ENCODE measurements at regions not wholly inside any gene's neighbourhood (a gene's known extent, or its start where the extent isn't known, plus 50 kb on each side); places are given as distances from the start of the nearest gene placed in this dataset.

GRCh38 chr6:168923171-168923570 lies 330.5 kb downstream of the THBS2 start:
- 71% methylated on average over 7 of the region's 7 CpGs for WGBS
- H3K9ac ChIP-seq (ENCODE audit: low read depth in 1 of 2, low read length in 2 of 2), result no peak overlapping the region
- no peaks in the 10 kb centered on the region for H3K27me3 ChIP-seq (ENCODE audit: control insufficient read depth in 4 of 4, insufficient read depth in 4 of 4, low read length in 3 of 4)
- H3K27ac ChIP-seq (ENCODE audit: low read depth in 1 of 2, low read length in 2 of 2), result no peak overlapping the region
- H3K4me1 ChIP-seq (ENCODE audit: control insufficient read depth in 4 of 4, insufficient read depth in 4 of 4, low read length in 3 of 4), result no peaks in the 10 kb centered on the region
- H3K36me3 ChIP-seq (ENCODE audit: control insufficient read depth in 4 of 4, insufficient read depth in 3 of 4, low read depth in 1 of 4, low read length in 3 of 4), result no peaks in the 10 kb centered on the region
- H3K9me3 ChIP-seq (ENCODE audit: control insufficient read depth in 4 of 4, low read length in 3 of 4), result peaks cover 0 to 2% (median under 1%) of the 10 kb centered on the region in 4 donors
- H3K4me3 ChIP-seq (ENCODE audit: low read depth in 1 of 3, low read length in 3 of 3), result no peak overlapping the region
- no peak for DNase-seq (ENCODE audit: low spot score)
- TF ChIP-seq HNF4G (IDR thresholded peaks at IDR 0.05), result no peak
- TF ChIP-seq MAX (IDR thresholded peaks at IDR 0.05), result no peak

- Histone ChIP-seq H3K9me3 (ENCODE audit: control insufficient read depth in 4 of 4, low read length in 3 of 4) (peaks cover 0 to 2% (median under 1%) of the 10 kb centered on the region in 4 donors), H3K9ac (ENCODE audit: low read depth in 1 of 2, low read length in 2 of 2) (no peak overlapping the region), H3K36me3 (ENCODE audit: control insufficient read depth in 4 of 4, insufficient read depth in 3 of 4, low read depth in 1 of 4, low read length in 3 of 4) (no peaks in the 10 kb centered on the region), H3K27ac (ENCODE audit: low read depth in 1 of 2, low read length in 2 of 2) (no peak overlapping the region), H3K4me3 (ENCODE audit: low read depth in 1 of 3, low read length in 3 of 3) (no peak overlapping the region), H3K27me3 (ENCODE audit: control insufficient read depth in 4 of 4, insufficient read depth in 4 of 4, low read length in 3 of 4) (no peaks in the 10 kb centered on the region), H3K4me1 (ENCODE audit: control insufficient read depth in 4 of 4, insufficient read depth in 4 of 4, low read length in 3 of 4) (no peaks in the 10 kb centered on the region)
- DNase-seq (ENCODE audit: low spot score), result no peak
- 88% methylated on average over 7 of the region's 7 CpGs for WGBS
- no peak for TF ChIP-seq NR2F2 (IDR thresholded peaks at IDR 0.05)
- no peak for TF ChIP-seq RAD21 (IDR thresholded peaks at IDR 0.05)
- no peak for TF ChIP-seq CTCF (IDR thresholded peaks at IDR 0.05; ENCODE audit: low read depth, low read length, missing input control)
- no peak for TF ChIP-seq FOXA2 (IDR thresholded peaks at IDR 0.05)
- TF ChIP-seq REST (IDR thresholded peaks at IDR 0.05), result no peak
- no peak for TF ChIP-seq FOXA1 (IDR thresholded peaks at IDR 0.05)
- no peak for TF ChIP-seq HNF4G (IDR thresholded peaks at IDR 0.05)
- TF ChIP-seq EGR1 (IDR thresholded peaks at IDR 0.05; ENCODE audit: low read depth in 2 of 2), result no peak
- no peak for TF ChIP-seq TAF1 (conservative IDR thresholded peaks at IDR 0.05)
- TF ChIP-seq ZBTB33 (IDR thresholded peaks at IDR 0.05), result no peak
These were observed 331.2 kb downstream of the THBS2 start for GRCh38 chr6:168922436-168922835.

GRCh38 chr6:168920289-168920688 lies 333.4 kb downstream of the THBS2 start:
- no peaks in the 10 kb centered on the region for H3K27me3 ChIP-seq (ENCODE audit: control insufficient read depth in 4 of 4, insufficient read depth in 4 of 4, low read length in 3 of 4)
- H3K36me3 ChIP-seq (ENCODE audit: control insufficient read depth in 4 of 4, insufficient read depth in 3 of 4, low read depth in 1 of 4, low read length in 3 of 4), result no peaks in the 10 kb centered on the region
- no peak overlapping the region for H3K9ac ChIP-seq (ENCODE audit: low read depth in 1 of 2, low read length in 2 of 2)
- 57% methylated on average over 8 of the region's 8 CpGs for WGBS
- H3K4me3 ChIP-seq (ENCODE audit: low read depth in 1 of 3, low read length in 3 of 3), result no peak overlapping the region
- no peak for DNase-seq (ENCODE audit: low spot score)
- H3K4me1 ChIP-seq (ENCODE audit: control insufficient read depth in 4 of 4, insufficient read depth in 4 of 4, low read length in 3 of 4), result no peaks in the 10 kb centered on the region
- no peak overlapping the region for H3K27ac ChIP-seq (ENCODE audit: low read depth in 1 of 2, low read length in 2 of 2)
- TF ChIP-seq REST (IDR thresholded peaks at IDR 0.05) (no peak), SP1 (IDR thresholded peaks at IDR 0.05) (no peak), ZBTB33 (IDR thresholded peaks at IDR 0.05) (no peak), FOXA1 (IDR thresholded peaks at IDR 0.05) (no peak)
- H3K9me3 ChIP-seq (ENCODE audit: control insufficient read depth in 4 of 4, low read length in 3 of 4), result peaks cover 0 to 2% (median under 1%) of the 10 kb centered on the region in 4 donors

Measured in liver (tissue), 8 donors.